ENCODE measurements at regions not wholly inside any gene's neighbourhood (a gene's known extent, or its start where the extent isn't known, plus 50 kb on each side); places are given as distances from the start of the nearest gene placed in this dataset.

GRCh38 chr4:18976884-18977283 is 955.3 kb upstream of the LCORL start:
- TF ChIP-seq POLR2A (IDR thresholded peaks at IDR 0.05) (no peak), CTCF (IDR thresholded peaks at IDR 0.05) (no peak)

Data from heart left ventricle (tissue), 13 donors.